GM18858 (cell line): ENCODE measurements at regions not wholly inside any gene's neighbourhood (a gene's known extent, or its start where the extent isn't known, plus 50 kb on each side); places are given as distances from the start of the nearest gene placed in this dataset.

Source experiments
- ATAC-seq: cut with Tn5 transposase; IDR thresholded peaks from one replicate; pipeline ENCODE4 v1.9.1; 2021; ENCODE audit not compliant: unreplicated experiment

GRCh38 chr3:39000008-39000450, 51.7 kb downstream of the SCN11A start:
- peak; percentile 84 for ATAC-seq

DNA sequence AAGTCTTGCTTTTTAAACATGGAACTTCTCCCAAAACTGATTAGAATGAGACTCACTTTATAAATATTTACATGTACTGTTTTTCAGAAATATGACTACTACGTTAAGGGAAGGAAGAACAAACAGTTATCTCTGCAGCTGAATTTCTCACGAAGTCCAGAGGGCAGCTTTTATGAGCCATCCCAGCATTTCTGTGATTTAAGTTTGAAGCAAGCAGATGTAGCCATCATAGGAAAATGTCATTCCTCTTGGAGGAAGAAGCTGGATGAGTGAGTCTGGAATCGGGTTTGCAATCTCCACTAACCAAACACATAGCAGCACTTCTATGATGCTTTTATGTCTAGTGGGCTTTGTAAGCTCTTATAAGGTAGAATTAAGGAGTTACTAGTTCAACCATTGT, 53.7 kb downstream of the SCN11A start:
- ATAC-seq = no peak

GRCh38 chr3:38996193-38996592, 55.6 kb downstream of the SCN11A start:
- no peak for ATAC-seq

- no peak for ATAC-seq
Measured at GRCh38 chr3:38994251-38994650, 57.5 kb downstream of the SCN11A start.

- ATAC-seq = no peak
Measured at GRCh38 chr3:38992117-38992760, 59.5 kb downstream of the SCN11A start.

DNA sequence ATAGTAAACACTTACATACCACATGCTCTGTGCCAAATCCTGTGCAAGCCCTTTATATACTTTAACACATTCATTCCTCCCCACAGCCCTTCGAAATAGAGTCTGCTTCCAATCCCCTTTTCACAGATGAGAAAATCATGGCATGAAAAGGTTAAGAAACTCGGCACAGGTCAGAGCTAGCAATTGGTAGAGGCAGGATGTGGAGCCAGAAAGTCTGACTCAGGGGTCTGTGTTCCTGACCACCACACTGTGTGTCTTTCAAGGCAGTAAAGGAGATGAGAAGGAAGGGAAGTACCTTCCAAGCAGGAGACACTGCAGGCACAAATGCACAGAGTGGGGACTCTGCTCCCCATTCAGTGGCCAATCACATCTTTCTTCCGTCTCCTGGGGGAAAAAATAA, 61.1 kb downstream of the SCN11A start:
- ATAC-seq = no peak

DNA sequence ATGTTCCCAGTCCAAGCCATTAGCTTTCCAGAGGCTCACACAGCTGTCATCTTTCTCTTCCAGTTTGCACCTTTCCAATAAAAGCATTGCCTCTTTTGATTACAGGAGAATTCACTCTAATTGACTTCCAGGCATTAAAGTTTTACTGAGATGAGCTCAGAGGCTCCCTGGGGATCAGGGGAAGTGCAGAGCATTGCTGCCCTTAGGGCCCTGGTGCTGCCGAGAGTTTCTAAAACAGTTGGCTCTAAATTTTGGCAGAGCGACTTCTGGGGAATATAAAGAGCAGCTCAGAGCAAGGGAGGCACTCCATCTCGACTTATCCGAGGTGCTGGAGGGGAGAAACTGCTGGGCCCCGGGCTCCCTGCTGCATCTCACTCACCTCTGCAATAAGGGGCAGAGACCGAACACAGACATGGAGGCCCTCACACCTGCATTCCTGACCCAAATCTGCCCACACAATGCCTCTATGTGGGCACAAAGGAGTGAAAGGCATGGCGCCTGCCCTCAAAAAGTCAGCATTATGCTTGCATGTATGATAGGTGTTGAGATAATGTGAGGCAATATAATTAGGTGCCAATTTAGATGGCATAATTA, 61.7 kb downstream of the SCN11A start:
- no peak for ATAC-seq

GRCh38 chr3:38988955-38989354, 62.8 kb downstream of the SCN11A start:
- ATAC-seq = no peak

DNA sequence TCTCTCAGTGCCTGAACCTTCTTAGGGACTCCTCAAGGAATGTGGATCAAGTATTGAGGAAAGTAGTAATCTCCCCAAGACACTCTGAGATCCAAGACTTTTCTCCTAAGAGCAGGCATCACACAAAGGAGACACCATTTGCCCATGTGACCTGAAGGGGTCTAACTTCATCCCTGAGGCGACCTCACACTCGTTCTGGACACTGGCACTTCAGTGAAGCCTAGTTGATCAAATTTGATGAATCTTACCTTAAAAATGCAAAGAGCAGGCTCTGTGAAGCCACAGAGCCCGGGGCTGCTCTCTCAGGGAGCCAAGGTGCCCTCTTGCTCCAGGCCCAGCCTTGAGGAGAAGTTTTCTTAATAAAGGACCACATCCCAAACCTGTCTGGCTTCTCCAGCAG, 64.3 kb downstream of the SCN11A start:
- ATAC-seq = no peak

- no peak for ATAC-seq
Measured at GRCh38 chr3:38986901-38987300, 64.8 kb downstream of the SCN11A start.

DNA sequence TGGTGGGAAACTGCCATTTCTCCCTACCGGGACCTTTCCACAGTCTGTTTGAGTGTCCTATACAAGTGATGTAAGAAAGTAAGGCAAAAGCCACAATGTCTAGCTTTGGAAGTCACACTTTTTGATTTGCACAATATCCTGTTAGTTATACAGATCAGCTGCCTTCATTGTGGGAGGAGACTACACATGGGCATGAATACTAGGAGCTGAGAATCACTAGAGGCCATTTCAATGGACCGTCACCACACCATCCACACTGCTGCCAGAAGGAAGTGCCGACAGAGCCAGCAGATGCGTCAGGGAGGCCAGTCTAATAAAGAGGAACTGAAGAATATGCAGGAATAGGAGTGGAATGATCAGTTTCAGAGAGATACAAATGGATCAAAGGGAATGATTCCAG, 65.8 kb downstream of the SCN11A start:
- ATAC-seq = no peak

- no peak for ATAC-seq
Measured at GRCh38 chr3:38985581-38985980, 66.2 kb downstream of the SCN11A start.

GRCh38 chr3:38984731-38985130, 67.0 kb downstream of the SCN11A start:
- no peak for ATAC-seq

GRCh38 chr3:38984110-38984509, 67.6 kb downstream of the SCN11A start:
- no peak for ATAC-seq

- no peak for ATAC-seq
Measured at GRCh38 chr3:38980938-38981337, 70.8 kb downstream of the SCN11A start.

DNA sequence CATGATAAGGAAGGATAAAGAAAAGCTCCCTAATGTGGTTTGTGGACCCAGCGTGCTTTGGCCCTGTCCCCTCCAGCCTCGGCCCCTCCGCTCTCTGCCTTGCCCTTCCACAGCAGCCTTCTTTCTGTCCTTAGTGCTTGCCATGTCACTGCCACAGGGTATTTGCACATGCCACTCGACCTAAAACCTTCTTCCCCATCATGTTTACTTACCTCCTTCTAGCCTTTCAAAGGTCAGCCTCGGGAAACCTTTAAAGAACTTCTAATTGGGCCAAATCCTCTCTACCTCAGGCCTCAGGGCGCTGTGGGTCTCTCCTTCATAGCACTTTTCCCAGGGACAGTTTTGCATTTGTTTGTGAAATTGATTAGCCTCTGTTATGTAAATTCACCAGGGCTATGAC, 73.0 kb downstream of the SCN11A start:
- no peak for ATAC-seq

- ATAC-seq = no peak
Measured at GRCh38 chr3:38970851-38971638, 80.7 kb downstream of the SCN11A start.

DNA sequence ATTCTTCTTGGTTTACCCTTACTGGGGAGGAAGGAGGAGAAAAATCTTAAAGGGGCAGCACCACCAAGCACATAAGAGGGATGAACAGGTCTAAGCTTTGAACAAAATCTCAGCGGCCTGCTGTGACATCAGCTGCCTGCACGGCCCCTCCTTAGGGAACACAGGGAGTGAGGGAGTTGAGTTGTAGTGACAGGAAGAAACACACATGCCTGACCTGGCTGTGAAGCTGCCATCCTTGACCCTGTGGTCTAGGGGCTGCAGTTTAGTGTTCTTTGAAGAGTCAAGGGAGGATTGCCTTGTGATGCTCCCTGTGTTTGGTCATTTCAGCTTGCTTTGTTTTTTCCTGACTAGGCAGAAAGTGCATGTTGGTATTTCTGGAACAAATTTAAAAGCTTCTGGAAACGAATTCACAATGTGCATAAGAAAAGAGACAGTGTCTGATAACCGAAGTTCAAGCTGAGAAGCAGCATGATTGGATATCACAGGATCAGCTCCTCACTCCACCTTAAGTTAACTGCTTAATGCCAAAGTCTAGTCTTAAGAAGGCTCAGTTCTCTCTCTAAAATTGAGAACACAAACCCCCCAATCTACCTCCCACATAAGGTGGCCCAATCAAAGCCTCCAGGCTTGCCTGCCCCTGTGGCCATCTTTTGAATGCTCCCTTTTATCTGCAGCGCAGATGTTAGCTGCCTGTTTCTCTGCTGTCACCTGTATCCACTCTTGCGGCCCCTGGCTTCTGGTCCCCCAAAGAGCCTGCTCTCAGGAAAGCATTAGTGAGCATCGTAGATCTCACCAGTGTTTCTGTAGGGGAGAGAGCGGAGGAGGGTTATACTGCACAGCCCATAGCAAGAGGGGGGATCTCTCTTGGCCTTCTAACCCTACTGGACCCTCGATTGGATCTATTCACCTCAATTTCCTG, 82.2 kb downstream of the SCN11A start:
- no peak for ATAC-seq

DNA sequence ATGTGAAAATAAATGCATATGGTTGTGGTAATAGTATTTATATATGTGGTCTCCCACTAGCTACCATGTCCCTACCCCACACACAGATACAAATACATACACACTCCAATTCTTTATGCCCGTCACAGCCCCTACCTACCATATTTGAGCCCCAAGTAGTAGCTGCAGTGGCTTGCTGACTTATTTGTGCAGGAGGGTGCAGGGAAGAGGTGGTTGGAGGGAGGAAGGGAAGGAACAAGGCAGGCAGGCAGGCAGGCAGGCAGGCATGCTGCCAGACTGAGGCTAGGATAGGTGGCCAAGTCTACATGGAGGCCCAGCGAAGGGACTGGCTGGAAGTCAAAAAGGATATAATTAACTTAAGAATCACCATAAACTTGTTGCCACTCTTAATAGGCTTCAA, 82.9 kb downstream of the SCN11A start:
- ATAC-seq = no peak

- no peak for ATAC-seq
Measured at GRCh38 chr3:38968403-38968802, 83.3 kb downstream of the SCN11A start.

- no peak for ATAC-seq
Measured at GRCh38 chr3:38967693-38967989, 84.1 kb downstream of the SCN11A start.
